ENCODE measurements at regions not wholly inside any gene's neighbourhood (a gene's known extent, or its start where the extent isn't known, plus 50 kb on each side); places are given as distances from the start of the nearest gene placed in this dataset.

- DNase-seq (ENCODE audit: low spot score) (no peak), ATAC-seq (no peak)
Measured at GRCh38 chr3:144067059-144067458, 95.4 kb downstream of the DIPK2A start.

DNA sequence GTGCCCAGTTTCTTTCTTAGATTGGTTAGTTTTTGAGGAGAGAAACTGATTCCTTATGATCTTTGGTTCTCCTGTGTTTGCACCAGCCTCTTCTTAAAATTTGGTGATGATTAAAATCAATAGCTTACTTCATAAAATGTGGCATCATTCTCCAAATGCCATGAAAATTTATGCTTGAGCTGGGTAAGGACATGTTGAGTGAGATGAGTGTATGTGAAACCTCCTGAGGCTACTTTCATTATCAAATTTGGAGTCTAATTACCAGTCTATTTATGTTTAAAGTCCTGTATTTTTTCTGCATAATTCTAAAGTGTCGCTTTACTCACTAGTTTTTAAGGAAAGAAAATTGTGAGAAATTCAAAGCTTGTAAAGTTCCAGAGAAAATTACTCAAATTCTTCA, 102.1 kb downstream of the DIPK2A start:
- DNase-seq (ENCODE audit: low spot score) (no peak), ATAC-seq (no peak)

DNA sequence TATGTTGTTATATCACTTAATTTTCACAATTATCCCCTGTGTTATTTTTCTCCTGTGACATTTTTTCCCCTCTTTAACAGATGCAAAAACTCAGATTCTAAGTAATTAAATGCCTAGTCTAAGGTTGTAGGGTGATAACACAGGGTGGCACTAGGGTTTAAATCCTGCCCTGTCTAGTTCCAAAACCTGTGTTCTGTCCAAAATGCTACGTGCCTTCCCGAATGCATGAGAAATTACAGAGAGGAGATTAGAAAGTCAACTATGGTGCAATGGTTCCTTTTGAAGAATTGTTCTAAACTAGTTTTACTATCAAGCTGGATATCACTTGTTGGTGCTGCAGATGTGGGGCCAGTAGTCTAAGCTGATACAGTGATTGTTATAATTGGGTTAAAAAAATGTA, 108.0 kb downstream of the DIPK2A start:
- DNase-seq (ENCODE audit: low spot score): no peak
- peak; percentile 95 for ATAC-seq

- DNase-seq (ENCODE audit: low spot score): no peak
- peak; percentile 69 for ATAC-seq
Measured at GRCh38 chr3:144084929-144085328, 113.3 kb downstream of the DIPK2A start.

DNA sequence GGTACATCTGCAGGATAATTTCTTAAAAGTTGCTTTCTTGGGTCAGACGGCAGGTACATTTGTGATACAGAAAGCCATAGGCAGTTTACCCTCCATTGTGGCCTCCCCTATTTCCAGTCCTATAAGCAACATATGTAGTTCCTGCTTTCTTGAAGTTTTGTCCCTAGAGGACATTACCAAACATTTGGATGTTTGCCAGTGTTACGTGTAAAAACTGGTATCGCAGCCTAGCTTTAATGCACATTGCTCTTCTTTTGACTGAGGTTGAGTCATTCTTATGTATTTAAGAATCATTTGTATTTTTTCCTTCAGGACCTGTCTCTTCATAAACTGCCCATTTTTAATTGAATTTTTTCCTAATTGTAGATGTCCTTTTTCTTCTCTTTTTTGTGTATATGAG, 114.3 kb downstream of the DIPK2A start:
- no peak for DNase-seq (ENCODE audit: low spot score)
- ATAC-seq: no peak

- no peak for ATAC-seq
- DNase-seq (ENCODE audit: low spot score): no peak
Measured at GRCh38 chr3:144096016-144096415, 124.4 kb downstream of the DIPK2A start.

DNA sequence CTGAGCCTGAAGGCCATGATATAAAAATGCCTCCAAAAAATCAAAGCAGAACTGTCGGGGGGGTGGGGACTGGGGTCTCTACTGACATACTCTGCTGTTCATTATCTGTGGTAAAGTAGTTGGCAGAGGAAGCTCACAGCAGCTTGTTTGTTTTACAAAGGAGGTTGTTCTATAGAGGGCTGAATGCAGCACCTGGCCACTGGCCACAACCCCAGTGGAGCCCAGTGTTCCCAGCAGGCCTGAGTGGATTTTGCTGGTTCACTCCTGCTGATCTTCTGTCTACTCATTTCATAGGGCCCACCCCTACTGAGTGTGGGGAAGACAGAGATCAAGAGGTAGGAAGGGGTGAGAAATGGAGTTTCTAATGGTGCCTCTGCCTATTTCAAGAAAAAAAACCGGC, 125.5 kb downstream of the DIPK2A start:
- DNase-seq (ENCODE audit: low spot score): no peak
- ATAC-seq: no peak

GRCh38 chr3:144098691-144099090, 127.1 kb downstream of the DIPK2A start:
- no peak for ATAC-seq
- DNase-seq (ENCODE audit: low spot score): no peak

DNA sequence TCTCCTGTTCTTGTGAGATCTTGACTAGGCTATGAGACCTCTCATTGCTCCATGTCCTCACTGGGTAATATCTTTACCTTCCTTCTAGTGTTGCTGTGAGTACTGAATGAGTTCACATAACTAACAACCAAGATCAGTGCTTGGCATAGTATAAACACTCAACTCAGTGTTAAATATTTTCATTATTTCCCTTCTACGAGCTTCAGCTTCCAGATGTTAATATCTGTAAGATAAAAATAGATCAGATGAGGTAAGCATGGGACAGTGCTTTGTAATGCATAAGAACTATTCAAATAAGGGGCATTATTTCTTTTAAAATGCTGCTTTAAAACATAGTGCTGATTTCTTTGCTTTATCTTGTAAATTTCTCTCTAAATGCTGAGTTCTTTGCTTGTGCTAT, 130.8 kb downstream of the DIPK2A start:
- DNase-seq (ENCODE audit: low spot score): no peak
- ATAC-seq: no peak

DNA sequence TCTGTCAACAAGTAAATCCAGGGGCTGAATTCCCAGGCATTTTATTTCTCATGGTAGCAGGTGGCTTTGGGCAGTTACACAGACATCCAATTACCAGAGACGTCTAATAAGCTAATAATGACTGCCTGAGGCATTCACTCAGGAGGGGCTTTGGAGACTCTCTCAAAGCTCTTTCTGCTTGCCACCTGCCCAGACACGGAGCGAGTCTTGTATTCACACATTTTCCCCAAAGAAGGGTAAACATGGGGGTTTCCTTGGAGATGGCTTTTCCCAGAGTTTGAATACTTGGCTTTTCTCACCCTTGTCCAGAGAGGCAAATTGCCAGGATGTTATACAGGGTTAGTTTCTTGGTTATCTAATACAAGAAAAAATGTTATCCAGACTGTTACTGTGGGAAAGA, 132.6 kb downstream of the DIPK2A start:
- ATAC-seq: no peak

GRCh38 chr3:144104679-144105078, 133.1 kb downstream of the DIPK2A start:
- DNase-seq (ENCODE audit: low spot score) (peak; percentile 80), ATAC-seq (peak; percentile 84)

More for the DNA sequence above, 132.6 kb downstream of the DIPK2A start:
- DNase-seq (ENCODE audit: low spot score): no peak

DNA sequence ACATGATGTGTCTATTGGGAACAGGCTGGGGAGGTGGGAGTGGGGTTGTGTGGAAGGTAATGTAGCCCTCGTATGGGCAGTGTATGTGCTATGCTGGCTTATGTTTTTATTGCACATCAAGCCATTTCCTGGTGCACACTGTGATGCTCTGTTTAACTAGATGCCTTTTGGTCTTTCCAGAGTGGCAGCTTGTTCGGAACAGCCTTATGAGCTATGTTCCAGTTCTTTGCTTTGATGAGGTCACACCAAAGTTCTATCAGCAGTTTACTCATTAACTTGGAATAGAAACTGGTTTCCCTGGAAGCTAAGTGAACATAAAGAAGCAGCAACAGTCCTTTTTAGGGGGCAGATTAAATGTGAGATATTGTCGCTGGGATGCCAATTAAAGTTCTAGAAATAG, 133.9 kb downstream of the DIPK2A start:
- DNase-seq (ENCODE audit: low spot score) (peak; percentile 54), ATAC-seq (peak; percentile 87)

DNA sequence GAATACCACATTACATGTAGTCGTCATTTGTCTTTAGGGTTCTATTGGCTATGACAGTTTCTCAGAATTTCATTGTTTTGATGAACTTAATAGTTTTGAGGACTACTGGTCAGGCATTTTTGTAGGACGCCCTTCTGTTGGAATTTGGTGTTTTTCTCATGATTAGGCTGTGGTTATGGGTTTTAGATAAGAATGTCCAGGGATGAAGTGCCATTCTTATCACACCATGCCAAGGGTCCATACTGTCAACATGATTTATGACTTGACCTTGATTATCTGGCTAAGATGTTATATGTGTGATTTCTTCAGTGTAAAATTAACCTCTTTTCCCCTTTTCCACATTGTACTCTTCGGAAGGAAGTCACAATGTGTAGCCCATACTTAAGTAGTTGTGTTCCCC, 135.3 kb downstream of the DIPK2A start:
- DNase-seq (ENCODE audit: low spot score) (no peak), ATAC-seq (no peak)

- no peak for ATAC-seq
- no peak for DNase-seq (ENCODE audit: low spot score)
Measured at GRCh38 chr3:144107923-144108322, 136.3 kb downstream of the DIPK2A start.

DNA sequence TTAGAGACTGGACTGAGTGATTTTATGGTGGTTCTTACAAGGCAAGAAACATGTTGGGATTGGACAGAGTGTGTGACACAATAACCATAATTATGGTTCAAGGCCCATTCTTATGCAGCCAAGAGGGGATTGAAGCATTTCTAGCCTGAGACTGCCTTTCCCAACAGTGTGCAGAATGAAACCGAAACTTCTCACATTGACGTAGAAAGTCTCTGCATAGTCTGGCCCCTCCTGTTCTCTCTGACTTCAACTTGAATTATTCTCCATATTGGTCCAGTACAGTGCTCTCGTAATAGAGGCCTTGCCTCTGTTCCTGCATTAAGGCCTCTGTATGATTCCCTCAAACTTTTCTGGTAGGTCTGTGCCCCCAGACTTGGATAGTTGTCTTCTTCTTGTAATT, 138.3 kb downstream of the DIPK2A start:
- peak; percentile 77 for ATAC-seq
- no peak for DNase-seq (ENCODE audit: low spot score)

DNA sequence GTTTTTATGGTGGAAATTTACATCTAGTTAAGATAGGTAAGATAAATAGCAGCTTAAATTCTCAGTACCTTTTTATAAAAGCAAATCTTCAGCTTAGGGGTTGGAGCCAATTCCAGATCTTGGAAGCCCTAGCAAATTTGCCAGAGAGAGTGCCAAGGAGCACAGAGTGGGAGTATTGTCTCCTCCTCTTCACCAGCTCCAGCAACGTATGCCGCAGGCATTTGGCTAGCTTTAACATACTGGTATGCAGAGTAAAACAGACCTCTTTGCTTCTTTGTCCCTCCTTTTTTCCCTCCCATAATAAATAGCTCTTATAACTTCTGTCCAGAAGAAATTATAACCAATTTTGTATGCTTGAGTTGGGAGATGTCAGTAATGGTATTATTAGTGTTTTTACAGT, 140.4 kb downstream of the DIPK2A start:
- DNase-seq (ENCODE audit: low spot score) (no peak), ATAC-seq (no peak)

DNA sequence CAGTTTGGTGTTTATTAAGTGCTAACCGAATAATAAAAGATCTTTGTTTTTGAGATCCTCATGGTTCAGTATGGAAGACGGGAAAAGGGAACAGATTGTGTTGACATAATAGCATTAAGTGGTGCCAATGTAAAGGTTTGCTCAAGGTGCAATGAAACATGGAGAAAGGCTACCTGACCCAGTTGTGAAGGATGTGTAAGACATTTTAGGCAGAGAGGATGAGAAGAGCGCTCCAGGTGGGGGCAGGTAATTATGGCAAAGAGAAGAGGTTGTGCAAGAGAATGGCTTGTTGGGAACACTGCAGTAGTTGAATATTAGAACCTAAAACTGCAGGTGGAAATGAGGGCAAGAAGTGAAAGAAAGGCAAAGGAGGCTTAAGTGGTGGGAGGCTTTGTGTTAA, 140.8 kb downstream of the DIPK2A start:
- ATAC-seq (peak; percentile 75), DNase-seq (ENCODE audit: low spot score) (no peak)

- no peak for DNase-seq (ENCODE audit: low spot score)
- no peak for ATAC-seq
Measured at GRCh38 chr3:144114767-144115166, 143.1 kb downstream of the DIPK2A start.

DNA sequence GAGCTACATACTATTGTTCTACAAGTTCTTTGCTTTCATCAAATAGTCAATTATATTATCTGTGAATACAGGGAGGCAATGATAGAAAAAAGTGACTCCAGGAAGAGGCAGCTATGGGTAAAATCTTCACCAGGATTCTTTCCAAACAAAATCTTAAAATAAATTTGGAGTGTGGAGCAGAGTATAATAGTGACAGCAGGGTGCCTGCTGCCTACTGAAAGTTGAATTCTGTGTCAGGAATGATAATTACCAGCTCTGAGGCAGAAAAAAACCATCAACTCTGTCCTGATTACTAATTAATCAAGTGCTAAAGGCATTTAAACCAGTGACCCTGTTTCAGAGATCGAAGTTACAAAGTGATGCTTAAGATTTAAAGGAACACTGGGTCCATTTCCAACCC, 148.0 kb downstream of the DIPK2A start:
- DNase-seq (ENCODE audit: low spot score) (no peak), ATAC-seq (no peak)

DNA sequence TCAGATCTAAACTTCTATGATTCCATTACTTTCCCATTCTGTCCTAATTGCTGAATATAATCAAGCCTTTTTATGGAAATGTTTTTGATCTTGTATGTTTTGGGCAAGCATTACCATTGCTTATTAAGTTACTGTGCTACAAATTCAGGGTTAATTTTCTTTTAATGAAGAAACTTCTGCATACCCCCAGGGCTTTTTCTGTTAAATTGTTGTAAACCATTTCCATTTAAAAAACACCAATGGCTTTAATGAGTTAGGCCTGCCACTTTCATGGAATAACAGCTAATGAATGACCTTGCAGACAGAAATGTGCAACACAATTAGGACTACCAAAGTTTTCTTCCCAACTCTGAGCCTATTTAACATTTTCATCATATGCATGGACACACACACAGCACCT, 150.0 kb downstream of the DIPK2A start:
- no peak for ATAC-seq
- no peak for DNase-seq (ENCODE audit: low spot score)

DNA sequence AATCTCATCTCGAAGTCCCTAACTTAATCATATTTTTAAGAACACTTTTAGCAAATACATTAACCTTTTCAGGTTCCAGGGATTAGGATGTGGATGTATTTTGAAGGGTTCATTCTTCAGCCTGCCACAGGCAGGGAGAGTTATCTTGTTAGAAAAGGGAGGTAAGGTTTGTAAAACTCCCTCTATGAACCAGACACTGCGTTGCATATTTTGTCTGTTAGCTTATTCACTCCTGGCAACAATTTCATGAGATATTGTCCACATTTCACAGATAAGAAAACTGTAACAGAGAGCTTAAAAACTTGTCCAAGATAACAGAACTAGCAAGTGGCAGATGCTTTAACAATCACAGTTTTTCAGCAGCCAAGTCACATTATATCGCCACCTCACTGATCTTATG, 155.4 kb downstream of the DIPK2A start:
- ATAC-seq: no peak
- DNase-seq (ENCODE audit: low spot score): no peak

- ATAC-seq (no peak), DNase-seq (ENCODE audit: low spot score) (no peak)
Measured at GRCh38 chr3:144127700-144128099, 156.1 kb downstream of the DIPK2A start.

GRCh38 chr3:144128108-144128892, 156.7 kb downstream of the DIPK2A start:
- ATAC-seq (no peak), DNase-seq (ENCODE audit: low spot score) (no peak)
